BE2C (cell line): ENCODE measurements at regions not wholly inside any gene's neighbourhood (a gene's known extent, or its start where the extent isn't known, plus 50 kb on each side); places are given as distances from the start of the nearest gene placed in this dataset.

ENCODE experiments used
- DNase-seq: peaks from one replicate; pipeline ENCODE4 v3.0.0-alpha.2; 2020
- H3K27me3 ChIP-seq: fragments of 250-450 bp; sonication (Bioruptor Pico); 2 replicates; pipeline ENCODE4 v1.5.1; 2020; ENCODE audit warnings: mild to moderate bottlenecking
- H3K36me3 ChIP-seq: fragments of 250-450 bp; sonication (Bioruptor Pico); 2 replicates; pipeline ENCODE4 v1.5.1; 2020; ENCODE audit warnings: mild to moderate bottlenecking
- H3K4me1 ChIP-seq: fragments of 250-450 bp; sonication (Bioruptor Pico); 2 replicates; pipeline ENCODE4 v1.5.1; 2020
- H3K4me3 ChIP-seq: 2 replicates; pipeline ENCODE4 v1.5.1; 2011; ENCODE audit warnings: low read depth, low read length
- H3K9me3 ChIP-seq: fragments of 250-450 bp; sonication (Bioruptor Pico); 2 replicates; pipeline ENCODE4 v1.5.1; 2020
- CTCF ChIP-seq: IDR thresholded peaks from 2 replicates; pipeline ENCODE4 v1.5.1; 2012; ENCODE audit warnings: mild to moderate bottlenecking, low read depth, low read length

GRCh38 chr1:4362314-4363044 lies 291.9 kb upstream of the AJAP1 start:
- TF ChIP-seq CTCF: no peak
- H3K4me1 ChIP-seq: no peaks in the 10 kb centered on the region
- H3K27me3 ChIP-seq: no peaks in the 10 kb centered on the region
- no peak overlapping the region for H3K4me3 ChIP-seq
- no peaks in the 10 kb centered on the region for H3K9me3 ChIP-seq
- no peak for DNase-seq
- H3K36me3 ChIP-seq: no peaks in the 10 kb centered on the region

- TF ChIP-seq CTCF: no peak
- Histone ChIP-seq H3K36me3 (no peaks in the 10 kb centered on the region), H3K4me3 (no peak overlapping the region), H3K27me3 (no peaks in the 10 kb centered on the region), H3K9me3 (no peaks in the 10 kb centered on the region), H3K4me1 (no peaks in the 10 kb centered on the region)
- DNase-seq: no peak
Observed at GRCh38 chr1:4366091-4366490, 288.3 kb upstream of the AJAP1 start.

GRCh38 chr1:4367230-4367777 lies 287.1 kb upstream of the AJAP1 start:
- no peak for TF ChIP-seq CTCF
- no peaks in the 10 kb centered on the region for H3K36me3 ChIP-seq
- no peaks in the 10 kb centered on the region for H3K4me1 ChIP-seq
- DNase-seq: no peak
- H3K9me3 ChIP-seq: no peaks in the 10 kb centered on the region
- H3K27me3 ChIP-seq: no peaks in the 10 kb centered on the region
- H3K4me3 ChIP-seq: no peak overlapping the region

GRCh38 chr1:4369335-4369734 lies 285.1 kb upstream of the AJAP1 start:
- Histone ChIP-seq H3K36me3 (no peaks in the 10 kb centered on the region), H3K4me1 (no peaks in the 10 kb centered on the region), H3K9me3 (no peaks in the 10 kb centered on the region), H3K4me3 (no peak overlapping the region), H3K27me3 (no peaks in the 10 kb centered on the region)
- DNase-seq: no peak
- no peak for TF ChIP-seq CTCF

GRCh38 chr1:4371849-4372248 lies 282.6 kb upstream of the AJAP1 start:
- Histone ChIP-seq H3K36me3 (no peaks in the 10 kb centered on the region), H3K4me1 (no peaks in the 10 kb centered on the region), H3K9me3 (no peaks in the 10 kb centered on the region), H3K27me3 (no peaks in the 10 kb centered on the region), H3K4me3 (no peak overlapping the region)
- TF ChIP-seq CTCF: no peak
- no peak for DNase-seq

GRCh38 chr1:4375812-4376211 lies 278.6 kb upstream of the AJAP1 start:
- H3K36me3 ChIP-seq: no peaks in the 10 kb centered on the region
- DNase-seq: no peak
- H3K4me1 ChIP-seq: no peaks in the 10 kb centered on the region
- no peaks in the 10 kb centered on the region for H3K27me3 ChIP-seq
- no peaks in the 10 kb centered on the region for H3K9me3 ChIP-seq
- TF ChIP-seq CTCF: no peak
- H3K4me3 ChIP-seq: no peak overlapping the region
